ENCODE measurements at regions not wholly inside any gene's neighbourhood (a gene's known extent, or its start where the extent isn't known, plus 50 kb on each side); places are given as distances from the start of the nearest gene placed in this dataset.

DNA sequence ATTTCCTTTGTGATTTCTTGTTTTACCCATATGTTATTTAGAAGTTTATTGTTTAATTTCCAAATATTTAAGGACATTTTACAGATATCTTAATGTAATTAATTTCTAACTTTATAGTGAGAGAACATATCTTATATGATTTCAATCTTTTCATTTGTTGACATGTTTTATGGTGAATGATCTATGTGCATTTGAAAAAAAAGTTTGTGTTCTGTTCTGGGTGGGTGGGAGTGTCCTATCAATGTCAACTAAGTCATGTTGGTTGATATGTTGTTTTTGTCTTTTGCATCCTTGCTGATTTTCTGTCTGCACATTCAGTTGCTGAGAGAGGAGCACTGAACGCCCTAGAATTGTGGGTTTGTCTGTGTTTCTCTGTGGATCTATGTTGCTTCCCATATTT lies 50.3 kb upstream of the CBFA2T3 start:
- POLR2A ChIA-PET, result no interaction called here
- ATAC-seq, result no peak
- CTCF ChIA-PET, result no interaction called here

DNA sequence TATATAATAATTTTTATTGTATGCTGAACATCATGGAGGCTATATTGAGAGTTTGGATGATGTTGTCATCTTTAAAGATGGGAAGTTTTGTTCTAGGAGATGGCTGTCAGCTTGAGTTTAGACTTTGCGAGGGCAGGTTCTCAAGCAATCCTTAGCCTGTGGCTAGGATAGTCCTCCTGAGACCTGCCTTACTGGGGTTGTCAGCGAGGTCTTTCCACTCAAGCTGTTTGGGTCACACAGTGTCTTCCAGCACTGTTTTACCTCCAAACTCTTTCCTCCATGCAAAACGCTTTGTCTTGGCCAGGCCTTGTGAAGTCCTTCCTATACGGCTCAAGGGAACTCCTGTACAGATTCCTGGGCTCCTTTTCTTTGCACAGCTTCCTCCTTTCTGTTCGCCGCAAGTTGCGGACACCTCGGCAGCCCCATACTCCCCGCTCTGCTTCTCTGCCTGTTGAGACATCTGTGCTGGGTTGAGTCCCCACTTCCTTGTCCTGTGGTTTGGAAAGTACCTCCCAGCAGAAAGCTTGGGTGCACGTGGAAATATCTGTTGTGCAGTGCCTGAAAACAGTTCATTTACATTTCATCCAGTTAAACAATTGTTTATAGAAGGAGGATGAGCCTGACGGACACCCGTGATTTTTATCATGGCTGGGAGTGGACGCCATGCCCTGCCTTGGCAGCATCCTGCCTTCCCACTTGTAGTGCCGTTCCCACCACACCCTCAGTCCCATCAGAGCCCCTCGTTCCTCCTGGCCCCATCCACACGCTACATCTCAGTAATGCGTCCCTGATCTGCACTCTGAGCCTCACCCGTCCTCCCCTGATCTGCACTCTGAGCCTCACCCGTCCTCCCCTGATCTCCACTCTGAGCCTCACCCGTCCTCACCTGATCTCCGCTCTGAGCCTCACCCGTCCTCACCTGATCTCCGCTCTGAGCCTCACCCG lies 55.0 kb upstream of the CBFA2T3 start:
- no peak overlapping the region for H3K27ac ChIP-seq
- TF ChIP-seq, protein P1, sequence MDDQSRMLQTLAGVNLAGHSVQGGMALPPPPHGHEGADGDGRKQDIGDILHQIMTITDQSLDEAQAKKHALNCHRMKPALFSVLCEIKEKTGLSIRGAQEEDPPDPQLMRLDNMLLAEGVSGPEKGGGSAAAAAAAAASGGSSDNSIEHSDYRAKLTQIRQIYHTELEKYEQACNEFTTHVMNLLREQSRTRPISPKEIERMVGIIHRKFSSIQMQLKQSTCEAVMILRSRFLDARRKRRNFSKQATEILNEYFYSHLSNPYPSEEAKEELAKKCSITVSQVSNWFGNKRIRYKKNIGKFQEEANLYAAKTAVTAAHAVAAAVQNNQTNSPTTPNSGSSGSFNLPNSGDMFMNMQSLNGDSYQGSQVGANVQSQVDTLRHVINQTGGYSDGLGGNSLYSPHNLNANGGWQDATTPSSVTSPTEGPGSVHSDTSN (IDR thresholded peaks at IDR 0.05), result no peak
- no peak for TF ChIP-seq EHF (CRISPR knock-in tag; IDR thresholded peaks at IDR 0.05)
- no peak for TF ChIP-seq SMC3 (IDR thresholded peaks at IDR 0.05)
- no peak for TF ChIP-seq ESRRA (IDR thresholded peaks at IDR 0.05; ENCODE audit: borderline replicate concordance, low read length)
- no peak for TF ChIP-seq JUN (IDR thresholded peaks at IDR 0.05)
- TF ChIP-seq, protein P2, sequence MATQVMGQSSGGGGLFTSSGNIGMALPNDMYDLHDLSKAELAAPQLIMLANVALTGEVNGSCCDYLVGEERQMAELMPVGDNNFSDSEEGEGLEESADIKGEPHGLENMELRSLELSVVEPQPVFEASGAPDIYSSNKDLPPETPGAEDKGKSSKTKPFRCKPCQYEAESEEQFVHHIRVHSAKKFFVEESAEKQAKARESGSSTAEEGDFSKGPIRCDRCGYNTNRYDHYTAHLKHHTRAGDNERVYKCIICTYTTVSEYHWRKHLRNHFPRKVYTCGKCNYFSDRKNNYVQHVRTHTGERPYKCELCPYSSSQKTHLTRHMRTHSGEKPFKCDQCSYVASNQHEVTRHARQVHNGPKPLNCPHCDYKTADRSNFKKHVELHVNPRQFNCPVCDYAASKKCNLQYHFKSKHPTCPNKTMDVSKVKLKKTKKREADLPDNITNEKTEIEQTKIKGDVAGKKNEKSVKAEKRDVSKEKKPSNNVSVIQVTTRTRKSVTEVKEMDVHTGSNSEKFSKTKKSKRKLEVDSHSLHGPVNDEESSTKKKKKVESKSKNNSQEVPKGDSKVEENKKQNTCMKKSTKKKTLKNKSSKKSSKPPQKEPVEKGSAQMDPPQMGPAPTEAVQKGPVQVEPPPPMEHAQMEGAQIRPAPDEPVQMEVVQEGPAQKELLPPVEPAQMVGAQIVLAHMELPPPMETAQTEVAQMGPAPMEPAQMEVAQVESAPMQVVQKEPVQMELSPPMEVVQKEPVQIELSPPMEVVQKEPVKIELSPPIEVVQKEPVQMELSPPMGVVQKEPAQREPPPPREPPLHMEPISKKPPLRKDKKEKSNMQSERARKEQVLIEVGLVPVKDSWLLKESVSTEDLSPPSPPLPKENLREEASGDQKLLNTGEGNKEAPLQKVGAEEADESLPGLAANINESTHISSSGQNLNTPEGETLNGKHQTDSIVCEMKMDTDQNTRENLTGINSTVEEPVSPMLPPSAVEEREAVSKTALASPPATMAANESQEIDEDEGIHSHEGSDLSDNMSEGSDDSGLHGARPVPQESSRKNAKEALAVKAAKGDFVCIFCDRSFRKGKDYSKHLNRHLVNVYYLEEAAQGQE (IDR thresholded peaks at IDR 0.05), result no peak
- TF ChIP-seq POLR2A (IDR thresholded peaks at IDR 0.05; ENCODE audit: low read length), result no peak
- TF ChIP-seq MAZ (IDR thresholded peaks at IDR 0.05; ENCODE audit: borderline replicate concordance, low read depth, low read length), result no peak
- TF ChIP-seq SREBF2 (IDR thresholded peaks at IDR 0.05), result no peak
- no peak for TF ChIP-seq CBX2 (IDR thresholded peaks at IDR 0.05; ENCODE audit: borderline replicate concordance, low read depth)
- TF ChIP-seq, protein P3, sequence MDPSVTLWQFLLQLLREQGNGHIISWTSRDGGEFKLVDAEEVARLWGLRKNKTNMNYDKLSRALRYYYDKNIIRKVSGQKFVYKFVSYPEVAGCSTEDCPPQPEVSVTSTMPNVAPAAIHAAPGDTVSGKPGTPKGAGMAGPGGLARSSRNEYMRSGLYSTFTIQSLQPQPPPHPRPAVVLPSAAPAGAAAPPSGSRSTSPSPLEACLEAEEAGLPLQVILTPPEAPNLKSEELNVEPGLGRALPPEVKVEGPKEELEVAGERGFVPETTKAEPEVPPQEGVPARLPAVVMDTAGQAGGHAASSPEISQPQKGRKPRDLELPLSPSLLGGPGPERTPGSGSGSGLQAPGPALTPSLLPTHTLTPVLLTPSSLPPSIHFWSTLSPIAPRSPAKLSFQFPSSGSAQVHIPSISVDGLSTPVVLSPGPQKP (IDR thresholded peaks at IDR 0.05; ENCODE audit: low read depth, low read length), result no peak
- TF ChIP-seq PHF8 (IDR thresholded peaks at IDR 0.05; ENCODE audit: borderline replicate concordance, low read depth), result no peak
- TF ChIP-seq RFX5 (IDR thresholded peaks at IDR 0.05), result no peak
- TF ChIP-seq, protein P4, sequence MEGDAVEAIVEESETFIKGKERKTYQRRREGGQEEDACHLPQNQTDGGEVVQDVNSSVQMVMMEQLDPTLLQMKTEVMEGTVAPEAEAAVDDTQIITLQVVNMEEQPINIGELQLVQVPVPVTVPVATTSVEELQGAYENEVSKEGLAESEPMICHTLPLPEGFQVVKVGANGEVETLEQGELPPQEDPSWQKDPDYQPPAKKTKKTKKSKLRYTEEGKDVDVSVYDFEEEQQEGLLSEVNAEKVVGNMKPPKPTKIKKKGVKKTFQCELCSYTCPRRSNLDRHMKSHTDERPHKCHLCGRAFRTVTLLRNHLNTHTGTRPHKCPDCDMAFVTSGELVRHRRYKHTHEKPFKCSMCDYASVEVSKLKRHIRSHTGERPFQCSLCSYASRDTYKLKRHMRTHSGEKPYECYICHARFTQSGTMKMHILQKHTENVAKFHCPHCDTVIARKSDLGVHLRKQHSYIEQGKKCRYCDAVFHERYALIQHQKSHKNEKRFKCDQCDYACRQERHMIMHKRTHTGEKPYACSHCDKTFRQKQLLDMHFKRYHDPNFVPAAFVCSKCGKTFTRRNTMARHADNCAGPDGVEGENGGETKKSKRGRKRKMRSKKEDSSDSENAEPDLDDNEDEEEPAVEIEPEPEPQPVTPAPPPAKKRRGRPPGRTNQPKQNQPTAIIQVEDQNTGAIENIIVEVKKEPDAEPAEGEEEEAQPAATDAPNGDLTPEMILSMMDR (IDR thresholded peaks at IDR 0.05), result no peak
- no peaks in the 10 kb centered on the region for H3K4me1 ChIP-seq
- no peak overlapping the region for H3K4me2 ChIP-seq
- peaks cover 23% of the 10 kb centered on the region for H3K9me3 ChIP-seq
- WGBS (ENCODE audit: missing lambda C conversion rate), result 43% methylated on average over 24 of the region's 24 CpGs
- no peak overlapping the region for H3K4me3 ChIP-seq
- ATAC-seq (no peak), FAIRE-seq (no peak), DNase-seq (ENCODE audit: low read depth in 1 of 2, low spot score in 1 of 2) (no peak)
- ChIA-PET CTCF (no interaction called here), POLR2A (no interaction called here)

More for the DNA sequence above, 50.3 kb upstream of the CBFA2T3 start:
- H3K4me1 ChIP-seq, result no peaks in the 10 kb centered on the region
- FAIRE-seq (no peak), DNase-seq (ENCODE audit: low read depth in 1 of 2, low spot score in 1 of 2) (no peak)
- TF ChIP-seq CHD2 (IDR thresholded peaks at IDR 0.05; ENCODE audit: low read length, partially characterized antibody) (no peak), NR3C1 (IDR thresholded peaks at IDR 0.05) (no peak), ESRRA (IDR thresholded peaks at IDR 0.05; ENCODE audit: borderline replicate concordance, low read length) (no peak), HOXA7 (CRISPR knock-in tag; IDR thresholded peaks at IDR 0.05) (no peak), CEBPB (IDR thresholded peaks at IDR 0.05) (no peak), PHF8 (IDR thresholded peaks at IDR 0.05; ENCODE audit: borderline replicate concordance, low read depth) (no peak), ZNF302 (CRISPR knock-in tag; IDR thresholded peaks at IDR 0.05) (no peak)
- TF ChIP-seq, protein P5, sequence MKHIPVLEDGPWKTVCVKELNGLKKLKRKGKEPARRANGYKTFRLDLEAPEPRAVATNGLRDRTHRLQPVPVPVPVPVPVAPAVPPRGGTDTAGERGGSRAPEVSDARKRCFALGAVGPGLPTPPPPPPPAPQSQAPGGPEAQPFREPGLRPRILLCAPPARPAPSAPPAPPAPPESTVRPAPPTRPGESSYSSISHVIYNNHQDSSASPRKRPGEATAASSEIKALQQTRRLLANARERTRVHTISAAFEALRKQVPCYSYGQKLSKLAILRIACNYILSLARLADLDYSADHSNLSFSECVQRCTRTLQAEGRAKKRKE (CRISPR knock-in tag; IDR thresholded peaks at IDR 0.05; ENCODE audit: low read depth), result no peak
- TF ChIP-seq, protein P6, sequence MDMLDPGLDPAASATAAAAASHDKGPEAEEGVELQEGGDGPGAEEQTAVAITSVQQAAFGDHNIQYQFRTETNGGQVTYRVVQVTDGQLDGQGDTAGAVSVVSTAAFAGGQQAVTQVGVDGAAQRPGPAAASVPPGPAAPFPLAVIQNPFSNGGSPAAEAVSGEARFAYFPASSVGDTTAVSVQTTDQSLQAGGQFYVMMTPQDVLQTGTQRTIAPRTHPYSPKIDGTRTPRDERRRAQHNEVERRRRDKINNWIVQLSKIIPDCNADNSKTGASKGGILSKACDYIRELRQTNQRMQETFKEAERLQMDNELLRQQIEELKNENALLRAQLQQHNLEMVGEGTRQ (IDR thresholded peaks at IDR 0.05), result no peak
- TF ChIP-seq, protein P7, sequence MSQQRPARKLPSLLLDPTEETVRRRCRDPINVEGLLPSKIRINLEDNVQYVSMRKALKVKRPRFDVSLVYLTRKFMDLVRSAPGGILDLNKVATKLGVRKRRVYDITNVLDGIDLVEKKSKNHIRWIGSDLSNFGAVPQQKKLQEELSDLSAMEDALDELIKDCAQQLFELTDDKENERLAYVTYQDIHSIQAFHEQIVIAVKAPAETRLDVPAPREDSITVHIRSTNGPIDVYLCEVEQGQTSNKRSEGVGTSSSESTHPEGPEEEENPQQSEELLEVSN (IDR thresholded peaks at IDR 0.05; ENCODE audit: borderline replicate concordance, low read depth), result no peak
- H3K27ac ChIP-seq, result no peak overlapping the region
- 0% methylated on average over 1 of the region's 1 CpG for WGBS (ENCODE audit: missing lambda C conversion rate)
- H3K9me3 ChIP-seq, result peaks cover 37% of the 10 kb centered on the region
- H3K4me3 ChIP-seq, result no peak overlapping the region
- H3K4me2 ChIP-seq, result no peak overlapping the region

All from A549 (cell line).